ENCODE measurements at regions not wholly inside any gene's neighbourhood (a gene's known extent, or its start where the extent isn't known, plus 50 kb on each side); places are given as distances from the start of the nearest gene placed in this dataset.

DNA sequence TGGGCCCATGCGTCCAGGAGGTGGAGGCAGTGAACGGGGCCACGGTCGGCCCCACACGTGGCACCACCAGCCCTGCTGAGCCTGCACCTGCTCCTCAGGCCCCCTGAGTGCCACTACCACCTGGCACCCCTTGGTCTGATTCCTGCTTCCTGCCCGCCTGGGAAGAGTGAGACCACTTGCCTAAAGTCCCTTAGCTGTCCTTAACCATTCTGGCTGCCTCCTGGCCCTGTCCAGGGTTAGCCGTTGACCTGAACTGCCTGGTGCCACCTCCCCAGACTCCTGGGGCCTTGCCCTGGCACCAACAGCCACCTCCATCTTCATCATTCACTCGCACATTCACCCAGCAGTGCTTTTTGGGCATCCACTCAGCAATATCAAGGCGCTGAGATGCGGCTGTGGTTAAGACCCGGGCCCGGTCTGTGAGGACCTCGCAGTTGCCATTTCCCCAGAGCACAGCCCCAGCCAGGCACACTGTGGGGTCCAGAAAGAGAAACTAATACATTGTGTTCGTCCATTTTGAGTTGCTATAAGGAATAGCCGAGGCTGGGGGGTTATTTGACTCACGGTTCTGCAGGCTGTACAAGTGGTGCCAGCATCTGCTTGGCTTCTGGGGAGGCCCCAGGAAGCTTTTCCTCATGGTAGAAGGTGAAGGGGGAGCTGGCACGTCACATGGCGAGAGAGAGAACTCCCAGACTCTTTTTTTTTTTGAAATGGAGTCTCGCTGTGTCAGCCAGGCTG, 318.4 kb downstream of the SEC14L1 start:
- TF ChIP-seq EZH2 (conservative IDR thresholded peaks at IDR 0.05; ENCODE audit: low read depth, low read length), result no peak
- TF ChIP-seq, protein P1, sequence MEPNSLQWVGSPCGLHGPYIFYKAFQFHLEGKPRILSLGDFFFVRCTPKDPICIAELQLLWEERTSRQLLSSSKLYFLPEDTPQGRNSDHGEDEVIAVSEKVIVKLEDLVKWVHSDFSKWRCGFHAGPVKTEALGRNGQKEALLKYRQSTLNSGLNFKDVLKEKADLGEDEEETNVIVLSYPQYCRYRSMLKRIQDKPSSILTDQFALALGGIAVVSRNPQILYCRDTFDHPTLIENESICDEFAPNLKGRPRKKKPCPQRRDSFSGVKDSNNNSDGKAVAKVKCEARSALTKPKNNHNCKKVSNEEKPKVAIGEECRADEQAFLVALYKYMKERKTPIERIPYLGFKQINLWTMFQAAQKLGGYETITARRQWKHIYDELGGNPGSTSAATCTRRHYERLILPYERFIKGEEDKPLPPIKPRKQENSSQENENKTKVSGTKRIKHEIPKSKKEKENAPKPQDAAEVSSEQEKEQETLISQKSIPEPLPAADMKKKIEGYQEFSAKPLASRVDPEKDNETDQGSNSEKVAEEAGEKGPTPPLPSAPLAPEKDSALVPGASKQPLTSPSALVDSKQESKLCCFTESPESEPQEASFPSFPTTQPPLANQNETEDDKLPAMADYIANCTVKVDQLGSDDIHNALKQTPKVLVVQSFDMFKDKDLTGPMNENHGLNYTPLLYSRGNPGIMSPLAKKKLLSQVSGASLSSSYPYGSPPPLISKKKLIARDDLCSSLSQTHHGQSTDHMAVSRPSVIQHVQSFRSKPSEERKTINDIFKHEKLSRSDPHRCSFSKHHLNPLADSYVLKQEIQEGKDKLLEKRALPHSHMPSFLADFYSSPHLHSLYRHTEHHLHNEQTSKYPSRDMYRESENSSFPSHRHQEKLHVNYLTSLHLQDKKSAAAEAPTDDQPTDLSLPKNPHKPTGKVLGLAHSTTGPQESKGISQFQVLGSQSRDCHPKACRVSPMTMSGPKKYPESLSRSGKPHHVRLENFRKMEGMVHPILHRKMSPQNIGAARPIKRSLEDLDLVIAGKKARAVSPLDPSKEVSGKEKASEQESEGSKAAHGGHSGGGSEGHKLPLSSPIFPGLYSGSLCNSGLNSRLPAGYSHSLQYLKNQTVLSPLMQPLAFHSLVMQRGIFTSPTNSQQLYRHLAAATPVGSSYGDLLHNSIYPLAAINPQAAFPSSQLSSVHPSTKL (CRISPR knock-in tag; IDR thresholded peaks at IDR 0.05), result no peak
- TF ChIP-seq MEIS1 (CRISPR knock-in tag; IDR thresholded peaks at IDR 0.05; ENCODE audit: borderline replicate concordance), result no peak
- no peak for TF ChIP-seq ATRX (CRISPR knock-in tag; IDR thresholded peaks at IDR 0.05; ENCODE audit: borderline replicate concordance)
- no peak for TF ChIP-seq ATF7 (IDR thresholded peaks at IDR 0.05)
- TF ChIP-seq ATF7 (CRISPR knock-in tag; IDR thresholded peaks at IDR 0.05), result no peak
- no peak for TF ChIP-seq ZNF207 (IDR thresholded peaks at IDR 0.05; ENCODE audit: borderline replicate concordance)
- TF ChIP-seq, protein P2, sequence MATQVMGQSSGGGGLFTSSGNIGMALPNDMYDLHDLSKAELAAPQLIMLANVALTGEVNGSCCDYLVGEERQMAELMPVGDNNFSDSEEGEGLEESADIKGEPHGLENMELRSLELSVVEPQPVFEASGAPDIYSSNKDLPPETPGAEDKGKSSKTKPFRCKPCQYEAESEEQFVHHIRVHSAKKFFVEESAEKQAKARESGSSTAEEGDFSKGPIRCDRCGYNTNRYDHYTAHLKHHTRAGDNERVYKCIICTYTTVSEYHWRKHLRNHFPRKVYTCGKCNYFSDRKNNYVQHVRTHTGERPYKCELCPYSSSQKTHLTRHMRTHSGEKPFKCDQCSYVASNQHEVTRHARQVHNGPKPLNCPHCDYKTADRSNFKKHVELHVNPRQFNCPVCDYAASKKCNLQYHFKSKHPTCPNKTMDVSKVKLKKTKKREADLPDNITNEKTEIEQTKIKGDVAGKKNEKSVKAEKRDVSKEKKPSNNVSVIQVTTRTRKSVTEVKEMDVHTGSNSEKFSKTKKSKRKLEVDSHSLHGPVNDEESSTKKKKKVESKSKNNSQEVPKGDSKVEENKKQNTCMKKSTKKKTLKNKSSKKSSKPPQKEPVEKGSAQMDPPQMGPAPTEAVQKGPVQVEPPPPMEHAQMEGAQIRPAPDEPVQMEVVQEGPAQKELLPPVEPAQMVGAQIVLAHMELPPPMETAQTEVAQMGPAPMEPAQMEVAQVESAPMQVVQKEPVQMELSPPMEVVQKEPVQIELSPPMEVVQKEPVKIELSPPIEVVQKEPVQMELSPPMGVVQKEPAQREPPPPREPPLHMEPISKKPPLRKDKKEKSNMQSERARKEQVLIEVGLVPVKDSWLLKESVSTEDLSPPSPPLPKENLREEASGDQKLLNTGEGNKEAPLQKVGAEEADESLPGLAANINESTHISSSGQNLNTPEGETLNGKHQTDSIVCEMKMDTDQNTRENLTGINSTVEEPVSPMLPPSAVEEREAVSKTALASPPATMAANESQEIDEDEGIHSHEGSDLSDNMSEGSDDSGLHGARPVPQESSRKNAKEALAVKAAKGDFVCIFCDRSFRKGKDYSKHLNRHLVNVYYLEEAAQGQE (IDR thresholded peaks at IDR 0.05; ENCODE audit: borderline replicate concordance in 1 of 2, low read depth in 1 of 2, low read length in 2 of 2), result no peak
- no peak for TF ChIP-seq MYC (CRISPR knock-in tag; IDR thresholded peaks at IDR 0.05; ENCODE audit: borderline replicate concordance)
- TF ChIP-seq KAT7 (CRISPR knock-in tag; IDR thresholded peaks at IDR 0.05; ENCODE audit: borderline replicate concordance), result no peak; the same call in 1 of the 2 replicates
- TF ChIP-seq MLLT10 (CRISPR knock-in tag; IDR thresholded peaks at IDR 0.05), result no peak
- TF ChIP-seq TAF1 (CRISPR knock-in tag; IDR thresholded peaks at IDR 0.05), result 0 out of 2 replicates have a peak, but pooled peaks have one; percentile 22

All from HepG2 (cell line).